ENCODE measurements at regions not wholly inside any gene's neighbourhood (a gene's known extent, or its start where the extent isn't known, plus 50 kb on each side); places are given as distances from the start of the nearest gene placed in this dataset.
"Not testable (repeated sequence)": the region's sequence is repeated elsewhere in the genome, so short reads cannot be mapped to it uniquely, and the experiment has no call there.

- TF ChIP-seq Cebpa-rat (IDR thresholded peaks at IDR 0.05), result no peak
- no peaks in the 10 kb centered on the region for H3K4me1 ChIP-seq
- no peaks in the 10 kb centered on the region for H3K9me3 ChIP-seq (replicated peaks in 1 of 11)
- H3K27me3 ChIP-seq, result no peaks in the 10 kb centered on the region
- no peak overlapping the region for H3K9ac ChIP-seq
- no peak overlapping the region for H3K4me3 ChIP-seq
- H4K20me1 ChIP-seq, result no peaks in the 10 kb centered on the region
- H3K4me2 ChIP-seq, result no peak overlapping the region
- H3K27ac ChIP-seq, result no peak overlapping the region
- H3K36me3 ChIP-seq, result no peaks in the 10 kb centered on the region
These were observed 1420.2 kb downstream of the GRIK2 start for GRCh38 chr6:102813489-102814275.

DNA sequence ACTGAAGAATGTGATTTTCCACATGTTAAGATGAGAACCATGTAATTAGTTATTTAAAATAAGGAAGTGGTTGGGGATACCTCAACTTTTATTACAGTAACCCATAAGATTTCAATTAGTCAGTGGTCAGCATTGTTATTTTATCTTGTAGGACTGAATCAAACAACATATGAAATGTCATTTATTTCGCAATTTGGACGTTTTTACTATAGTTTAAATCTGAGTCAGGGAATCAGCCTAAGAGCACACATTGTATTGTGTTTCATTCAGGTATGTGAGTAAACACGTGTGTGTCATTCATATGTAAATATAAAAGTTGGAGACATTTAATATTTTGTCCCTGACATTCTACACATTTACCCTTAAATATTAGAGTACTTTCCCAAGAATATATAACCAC, 1418.7 kb downstream of the GRIK2 start:
- H3K27ac ChIP-seq, result no peak overlapping the region
- no peaks in the 10 kb centered on the region for H3K27me3 ChIP-seq
- no peak overlapping the region for H3K4me3 ChIP-seq
- H3K4me1 ChIP-seq, result no peaks in the 10 kb centered on the region
- TF ChIP-seq Cebpa-rat (IDR thresholded peaks at IDR 0.05), result peak in 1 of 11 experiments; percentile 28; a peak in 1 of 22 replicates
- no peaks in the 10 kb centered on the region for H3K36me3 ChIP-seq
- no peak overlapping the region for H3K4me2 ChIP-seq
- H3K9ac ChIP-seq, result no peak overlapping the region
- no peaks in the 10 kb centered on the region for H4K20me1 ChIP-seq
- H3K9me3 ChIP-seq (replicated peaks in 1 of 11), result no peaks in the 10 kb centered on the region

DNA sequence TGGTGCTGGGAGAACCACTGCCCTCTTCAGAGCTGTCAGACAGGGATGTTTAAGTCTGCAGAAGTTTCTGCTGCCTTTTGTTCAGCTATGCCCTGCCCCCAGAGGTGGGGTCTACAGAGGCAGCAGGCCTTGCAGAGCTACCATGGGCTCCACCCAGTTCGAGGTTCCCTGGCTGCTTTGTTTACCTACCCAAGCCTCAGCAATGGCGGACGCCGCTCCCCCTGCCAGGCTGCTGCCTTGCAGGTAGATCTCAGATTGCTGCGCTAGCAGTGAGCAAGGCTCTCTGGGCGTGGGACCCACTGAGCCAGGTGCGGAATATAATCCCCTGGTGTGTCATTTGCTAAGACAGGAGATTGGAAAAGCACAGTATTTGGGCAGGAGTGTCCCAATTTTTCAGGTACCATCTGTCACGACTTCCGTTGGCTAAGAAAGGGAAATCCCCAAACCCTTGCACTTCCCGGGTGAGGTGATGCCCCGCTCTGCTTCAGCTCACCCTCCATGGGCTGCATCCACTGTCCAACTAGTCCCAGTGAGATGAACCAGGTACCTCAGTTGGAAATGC, 1415.5 kb downstream of the GRIK2 start:
- not testable (repeated sequence) for H3K9me3 ChIP-seq (replicated peaks in 1 of 11); H3K27ac ChIP-seq; H3K4me1 ChIP-seq; H3K9ac ChIP-seq; H3K4me3 ChIP-seq; H3K4me2 ChIP-seq; H3K36me3 ChIP-seq; H4K20me1 ChIP-seq; H3K27me3 ChIP-seq

DNA sequence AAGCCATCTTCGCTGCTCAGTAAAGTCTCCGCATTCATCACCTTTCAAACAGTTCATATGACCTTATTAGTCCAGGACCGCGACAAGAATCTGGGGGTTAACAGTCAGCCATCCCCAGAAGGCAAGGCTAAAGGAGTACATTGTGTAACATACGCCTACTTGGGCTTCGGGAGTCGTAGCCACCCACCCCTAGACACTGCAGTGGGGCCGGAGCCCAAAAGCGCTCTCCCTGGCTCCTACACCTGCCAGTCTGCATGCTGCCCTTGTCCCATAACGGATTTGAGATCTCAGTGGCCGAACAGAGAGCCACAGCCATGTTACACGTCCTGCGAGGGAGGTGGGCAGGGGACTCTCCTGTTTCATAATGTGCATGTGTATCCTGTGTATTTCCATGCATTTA, 1405.5 kb downstream of the GRIK2 start:
- Histone ChIP-seq H3K9ac (no peak overlapping the region), H3K36me3 (no peaks in the 10 kb centered on the region), H3K4me3 (no peak overlapping the region), H3K9me3 (replicated peaks in 1 of 11) (no peaks in the 10 kb centered on the region), H3K4me2 (no peak overlapping the region), H3K4me1 (no peaks in the 10 kb centered on the region), H4K20me1 (no peaks in the 10 kb centered on the region), H3K27ac (no peak overlapping the region), H3K27me3 (no peaks in the 10 kb centered on the region)
- TF ChIP-seq Cebpa-rat (IDR thresholded peaks at IDR 0.05), result no peak

GRCh38 chr6:102798636-102799035, 1405.1 kb downstream of the GRIK2 start:
- H3K9ac ChIP-seq, result no peak overlapping the region
- no peak overlapping the region for H3K4me3 ChIP-seq

DNA sequence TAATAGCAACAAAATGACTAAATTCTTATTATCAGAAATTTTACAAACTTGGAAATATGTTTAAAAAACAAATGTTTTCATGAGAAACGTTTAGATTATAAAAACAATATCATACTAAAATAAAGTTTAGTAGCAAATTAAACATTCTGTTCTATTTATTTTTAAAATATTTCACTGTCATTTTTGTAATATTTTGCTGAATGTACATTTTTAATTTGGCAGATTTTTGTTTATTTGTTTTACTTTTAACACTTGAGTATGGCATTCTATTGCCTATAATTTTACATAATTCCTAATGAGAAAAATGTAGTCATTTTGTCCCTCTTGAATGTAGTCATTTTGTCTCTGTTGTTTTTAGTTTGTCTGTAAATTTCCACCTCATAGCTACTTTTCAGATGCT, 1400.2 kb downstream of the GRIK2 start:
- Histone ChIP-seq H3K9ac (no peak overlapping the region), H3K4me1 (no peaks in the 10 kb centered on the region), H4K20me1 (no peaks in the 10 kb centered on the region), H3K27me3 (no peaks in the 10 kb centered on the region), H3K36me3 (no peaks in the 10 kb centered on the region), H3K4me3 (no peak overlapping the region), H3K9me3 (replicated peaks in 1 of 11) (no peaks in the 10 kb centered on the region), H3K4me2 (no peak overlapping the region), H3K27ac (no peak overlapping the region)
- no peak for TF ChIP-seq Cebpa-rat (IDR thresholded peaks at IDR 0.05)

More at GRCh38 chr6:102798636-102799035, 1405.1 kb downstream of the GRIK2 start:
- H3K4me1 ChIP-seq, result no peaks in the 10 kb centered on the region
- H3K27ac ChIP-seq, result no peak overlapping the region
- H3K9me3 ChIP-seq (replicated peaks in 1 of 11), result no peaks in the 10 kb centered on the region
- no peaks in the 10 kb centered on the region for H4K20me1 ChIP-seq
- no peak for TF ChIP-seq Cebpa-rat (IDR thresholded peaks at IDR 0.05)
- no peaks in the 10 kb centered on the region for H3K36me3 ChIP-seq
- H3K4me2 ChIP-seq, result no peak overlapping the region
- H3K27me3 ChIP-seq, result no peaks in the 10 kb centered on the region

- Histone ChIP-seq H3K9me3 (replicated peaks in 1 of 11) (peaks cover 0 to 7% (median 0%) of the 10 kb centered on the region in 11 experiments; a peak in 6 of 22 replicates), H3K27me3 (no peaks in the 10 kb centered on the region), H3K9ac (no peak overlapping the region), H3K4me2 (no peak overlapping the region), H3K36me3 (no peaks in the 10 kb centered on the region), H3K4me1 (no peaks in the 10 kb centered on the region), H3K4me3 (no peak overlapping the region), H4K20me1 (no peaks in the 10 kb centered on the region), H3K27ac (no peak overlapping the region)
- TF ChIP-seq Cebpa-rat (IDR thresholded peaks at IDR 0.05), result no peak
These were observed 1380.8 kb downstream of the GRIK2 start for GRCh38 chr6:102774326-102774725.

DNA sequence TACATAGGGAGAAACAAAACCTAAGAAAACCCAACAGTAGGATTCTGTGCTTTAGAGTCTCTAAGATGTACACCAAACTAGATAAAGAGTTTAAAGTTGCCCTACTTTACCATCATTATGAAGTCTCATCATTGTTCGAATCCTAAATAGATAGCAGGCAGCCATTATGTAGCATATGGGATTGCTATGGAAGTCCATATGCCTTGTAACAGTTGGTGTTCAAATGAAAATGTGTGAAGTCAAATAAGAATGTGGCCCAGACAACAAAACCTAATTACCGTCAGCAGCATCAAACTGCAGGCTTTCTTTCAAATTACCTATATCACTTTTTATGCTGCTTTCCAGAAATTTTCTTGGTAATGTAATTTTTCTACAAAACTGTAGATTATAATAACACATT, 1380.1 kb downstream of the GRIK2 start:
- no peaks in the 10 kb centered on the region for H3K36me3 ChIP-seq
- H3K9me3 ChIP-seq (replicated peaks in 1 of 11), result peaks cover 0 to 12% (median 0%) of the 10 kb centered on the region in 11 experiments; a peak in 6 of 22 replicates
- no peaks in the 10 kb centered on the region for H3K4me1 ChIP-seq
- no peaks in the 10 kb centered on the region for H4K20me1 ChIP-seq
- no peak overlapping the region for H3K27ac ChIP-seq
- no peak for TF ChIP-seq Cebpa-rat (IDR thresholded peaks at IDR 0.05)
- H3K4me2 ChIP-seq, result no peak overlapping the region
- H3K27me3 ChIP-seq, result no peaks in the 10 kb centered on the region
- no peak overlapping the region for H3K9ac ChIP-seq
- H3K4me3 ChIP-seq, result no peak overlapping the region

- Histone ChIP-seq H3K9me3 (replicated peaks in 1 of 11) (peaks cover 0 to 12% (median 0%) of the 10 kb centered on the region in 11 experiments; a peak in 6 of 22 replicates), H3K9ac (no peak overlapping the region), H3K4me3 (no peak overlapping the region), H3K27ac (no peak overlapping the region), H3K4me1 (no peaks in the 10 kb centered on the region), H3K36me3 (no peaks in the 10 kb centered on the region), H3K27me3 (no peaks in the 10 kb centered on the region), H3K4me2 (no peak overlapping the region), H4K20me1 (no peaks in the 10 kb centered on the region)
- TF ChIP-seq Cebpa-rat (IDR thresholded peaks at IDR 0.05), result no peak
These were observed 1373.5 kb downstream of the GRIK2 start for GRCh38 chr6:102766963-102767362.

- TF ChIP-seq Cebpa-rat (IDR thresholded peaks at IDR 0.05), result no peak
- Histone ChIP-seq H3K27ac (no peak overlapping the region), H4K20me1 (no peaks in the 10 kb centered on the region), H3K4me1 (no peaks in the 10 kb centered on the region), H3K9me3 (replicated peaks in 1 of 11) (peaks cover 0 to 6% (median 0%) of the 10 kb centered on the region in 11 experiments; a peak in 5 of 22 replicates), H3K9ac (no peak overlapping the region), H3K4me2 (no peak overlapping the region), H3K4me3 (no peak overlapping the region), H3K27me3 (no peaks in the 10 kb centered on the region), H3K36me3 (no peaks in the 10 kb centered on the region)
These were observed 1370.8 kb downstream of the GRIK2 start for GRCh38 chr6:102764317-102764716.

Data from BLaER1 treated with 17β-estradiol and CSF1 and Interleukin-3, amounts not matched to agents 10 nM and 100 nM (cell line).